Keratinocyte (primary cell): ENCODE measurements at regions not wholly inside any gene's neighbourhood (a gene's known extent, or its start where the extent isn't known, plus 50 kb on each side); places are given as distances from the start of the nearest gene placed in this dataset.

Experiments
- EZH2 ChIP-seq: IDR thresholded peaks from one replicate; pipeline ENCODE4 v1.6.1; 2012; ENCODE audit warnings: inconsistent platforms, mild to moderate bottlenecking, low read length, moderate library complexity
- TF ChIP-seq, protein P1 (sequence below), 3 experiments: IDR thresholded peaks in 1 of 3; conservative IDR thresholded peaks in 1 of 3; optimal IDR thresholded peaks in 1 of 3; 2 replicates in 2 of 3; 3 replicates in 1 of 3; pipeline versions ENCODE3 to v1.5.1; 2011; ENCODE audit warnings: low read length in 3 of 3, mild to moderate bottlenecking in 3 of 3, moderate library complexity in 2 of 3, control low read depth in 1 of 3, inconsistent platforms in 1 of 3; ENCODE audit not compliant: insufficient read depth in 2 of 3; ENCODE audit errors: extremely low read depth in 1 of 3

DNA sequence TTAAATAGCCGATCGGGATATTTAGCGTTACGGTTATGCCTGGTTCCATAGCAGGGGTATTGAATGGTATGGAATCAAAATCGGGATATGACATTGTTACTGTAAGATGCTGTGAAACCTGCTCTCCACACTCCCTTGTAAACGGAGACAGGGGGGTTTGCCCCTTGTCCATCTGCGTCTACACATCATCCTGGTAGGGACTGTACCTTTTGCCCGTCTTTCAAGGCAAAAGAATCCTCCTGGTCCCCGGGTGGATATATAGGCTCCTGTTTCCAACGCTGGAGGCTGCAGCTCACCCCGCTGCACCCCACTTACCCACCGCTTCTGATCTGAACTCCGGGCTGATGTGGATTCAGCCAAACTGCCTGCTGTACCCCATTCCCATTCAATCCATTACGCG is 189.1 kb downstream of the SHOX start:
- TF ChIP-seq, protein P1, sequence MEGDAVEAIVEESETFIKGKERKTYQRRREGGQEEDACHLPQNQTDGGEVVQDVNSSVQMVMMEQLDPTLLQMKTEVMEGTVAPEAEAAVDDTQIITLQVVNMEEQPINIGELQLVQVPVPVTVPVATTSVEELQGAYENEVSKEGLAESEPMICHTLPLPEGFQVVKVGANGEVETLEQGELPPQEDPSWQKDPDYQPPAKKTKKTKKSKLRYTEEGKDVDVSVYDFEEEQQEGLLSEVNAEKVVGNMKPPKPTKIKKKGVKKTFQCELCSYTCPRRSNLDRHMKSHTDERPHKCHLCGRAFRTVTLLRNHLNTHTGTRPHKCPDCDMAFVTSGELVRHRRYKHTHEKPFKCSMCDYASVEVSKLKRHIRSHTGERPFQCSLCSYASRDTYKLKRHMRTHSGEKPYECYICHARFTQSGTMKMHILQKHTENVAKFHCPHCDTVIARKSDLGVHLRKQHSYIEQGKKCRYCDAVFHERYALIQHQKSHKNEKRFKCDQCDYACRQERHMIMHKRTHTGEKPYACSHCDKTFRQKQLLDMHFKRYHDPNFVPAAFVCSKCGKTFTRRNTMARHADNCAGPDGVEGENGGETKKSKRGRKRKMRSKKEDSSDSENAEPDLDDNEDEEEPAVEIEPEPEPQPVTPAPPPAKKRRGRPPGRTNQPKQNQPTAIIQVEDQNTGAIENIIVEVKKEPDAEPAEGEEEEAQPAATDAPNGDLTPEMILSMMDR (optimal IDR thresholded peaks at IDR 0.05 in 1 of 3, IDR thresholded peaks at IDR 0.05 in 1 of 3, conservative IDR thresholded peaks at IDR 0.05 in 1 of 3; ENCODE audit: extremely low read depth in 1 of 3, insufficient read depth in 2 of 3, low read length in 3 of 3), result no peak
- no peak for TF ChIP-seq EZH2
